Type B pancreatic cell (in vitro differentiated cells): ENCODE measurements at regions not wholly inside any gene's neighbourhood (a gene's known extent, or its start where the extent isn't known, plus 50 kb on each side); places are given as distances from the start of the nearest gene placed in this dataset.
A peak's percentile ranks its signal among the peaks of the same experiment; 100 is the strongest.

ENCODE experiments used
- DNase-seq: peaks from one replicate; pipeline ENCODE4 v3.0.0; 2021; ENCODE audit warnings: mixed read lengths; ENCODE audit not compliant: unreplicated experiment; ENCODE audit errors: extremely low spot score
- H3K27ac Mint-ChIP-seq: 2 replicates; pipeline ENCODE4 v1.8.0; 2021; ENCODE audit warnings: mild to moderate bottlenecking, mixed read lengths
- H3K27me3 Mint-ChIP-seq: 2 replicates; pipeline ENCODE4 v1.8.0; 2021; ENCODE audit warnings: mixed read lengths
- H3K36me3 Mint-ChIP-seq: 2 replicates; pipeline ENCODE4 v1.8.0; 2021; ENCODE audit warnings: mixed read lengths
- H3K4me1 Mint-ChIP-seq: one replicate; pipeline ENCODE4 v1.8.0; 2021; ENCODE audit warnings: mixed read lengths; ENCODE audit not compliant: unreplicated experiment
- H3K4me3 Mint-ChIP-seq: 2 replicates; pipeline ENCODE4 v1.8.0; 2021; ENCODE audit warnings: mild to moderate bottlenecking, mixed read lengths
- H3K9me3 Mint-ChIP-seq: 2 replicates; pipeline ENCODE4 v1.8.0; 2021; ENCODE audit warnings: mixed read lengths
- CTCF ChIP-seq: fragments of 200-600 bp; sonication (generic); conservative IDR thresholded peaks from 2 replicates; pipeline ENCODE4 v1.5.0; 2021; ENCODE audit warnings: antibody characterized with exemption, mild to moderate bottlenecking

GRCh38 chr5:53322257-53322656, 158.2 kb upstream of the FST start:
- Mint-ChIP-seq H3K27ac (peak overlapping the region; percentile 48), H3K36me3 (no peaks in the 10 kb centered on the region), H3K4me1 (no peaks in the 10 kb centered on the region), H3K9me3 (peaks cover 5% of the 10 kb centered on the region), H3K27me3 (no peaks in the 10 kb centered on the region), H3K4me3 (no peak overlapping the region)
- DNase-seq = no peak
- no peak for TF ChIP-seq CTCF

- no peak overlapping the region for H3K4me3 Mint-ChIP-seq
- H3K4me1 Mint-ChIP-seq = no peaks in the 10 kb centered on the region
- no peaks in the 10 kb centered on the region for H3K36me3 Mint-ChIP-seq
- no peaks in the 10 kb centered on the region for H3K27me3 Mint-ChIP-seq
- H3K27ac Mint-ChIP-seq = peak overlapping the region; percentile 67
- TF ChIP-seq CTCF = no peak
- H3K9me3 Mint-ChIP-seq = peaks cover 1% of the 10 kb centered on the region
- DNase-seq = no peak
Observed at GRCh38 chr5:53323511-53323910, 156.9 kb upstream of the FST start.

GRCh38 chr5:53323943-53324642, 156.3 kb upstream of the FST start:
- TF ChIP-seq CTCF = no peak
- Mint-ChIP-seq H3K9me3 (no peaks in the 10 kb centered on the region), H3K27ac (peak overlapping the region; percentile 67), H3K36me3 (no peaks in the 10 kb centered on the region), H3K4me1 (no peaks in the 10 kb centered on the region), H3K4me3 (no peak overlapping the region), H3K27me3 (no peaks in the 10 kb centered on the region)
- DNase-seq = no peak

- TF ChIP-seq CTCF = no peak
- DNase-seq = no peak
- no peaks in the 10 kb centered on the region for H3K36me3 Mint-ChIP-seq
- no peak overlapping the region for H3K27ac Mint-ChIP-seq
- no peak overlapping the region for H3K4me3 Mint-ChIP-seq
- H3K27me3 Mint-ChIP-seq = no peaks in the 10 kb centered on the region
- H3K4me1 Mint-ChIP-seq = no peaks in the 10 kb centered on the region
- no peaks in the 10 kb centered on the region for H3K9me3 Mint-ChIP-seq
Observed at GRCh38 chr5:53326424-53327153, 153.8 kb upstream of the FST start.

DNA sequence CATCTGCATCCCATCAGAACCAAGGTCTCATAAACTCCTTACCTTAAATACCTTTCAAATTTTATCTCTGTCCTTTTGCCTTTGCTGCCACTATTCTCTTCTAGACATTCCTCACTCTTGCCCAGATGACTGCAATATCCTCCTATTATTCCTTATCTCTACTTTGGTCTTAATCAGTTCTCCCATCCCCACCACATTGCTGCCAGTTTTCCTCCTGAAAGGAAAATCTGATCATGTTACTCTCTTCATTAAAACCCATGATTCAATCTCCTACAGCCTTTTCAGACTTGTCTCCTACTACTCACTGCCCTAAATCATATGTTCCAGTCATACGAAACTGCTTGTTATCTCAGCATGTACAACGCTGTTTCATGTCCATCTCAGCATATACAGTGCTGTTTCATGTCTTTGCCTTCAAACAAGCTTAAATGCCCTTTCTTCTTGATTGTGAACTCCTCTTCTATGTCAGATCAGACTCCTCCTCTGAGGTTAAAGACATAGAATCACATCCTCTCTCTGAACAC, 152.6 kb upstream of the FST start:
- Mint-ChIP-seq H3K27me3 (no peaks in the 10 kb centered on the region), H3K27ac (no peak overlapping the region), H3K4me3 (no peak overlapping the region), H3K4me1 (no peaks in the 10 kb centered on the region), H3K9me3 (no peaks in the 10 kb centered on the region), H3K36me3 (no peaks in the 10 kb centered on the region)
- TF ChIP-seq CTCF = no peak
- no peak for DNase-seq
